ENCODE measurements at regions not wholly inside any gene's neighbourhood (a gene's known extent, or its start where the extent isn't known, plus 50 kb on each side); places are given as distances from the start of the nearest gene placed in this dataset.

GRCh38 chr3:161427347-161427746, 56.0 kb upstream of the SPTSSB start:
- Histone ChIP-seq H3K36me3 (ENCODE audit: insufficient read depth, low read length) (no peaks in the 10 kb centered on the region), H3K4me2 (ENCODE audit: low read length) (no peak overlapping the region), H3K9ac (ENCODE audit: low read length) (no peak overlapping the region), H3K9me3 (ENCODE audit: low read length) (no peaks in the 10 kb centered on the region), H2AFZ (ENCODE audit: low read length) (no peak overlapping the region), H3K4me3 (ENCODE audit: low read depth, low read length, poor library complexity, severe bottlenecking) (no peak overlapping the region), H3K27me3 (ENCODE audit: insufficient read depth, low read length) (no peaks in the 10 kb centered on the region), H3K4me1 (ENCODE audit: insufficient read depth, low read length, severe bottlenecking) (no peaks in the 10 kb centered on the region), H3K27ac (ENCODE audit: low read depth, low read length, poor library complexity, severe bottlenecking) (no peak overlapping the region), H4K20me1 (ENCODE audit: insufficient read depth, low read length) (no peaks in the 10 kb centered on the region), H3F3A (ENCODE audit: insufficient read depth, low read length) (no peaks in the 10 kb centered on the region), H3K9me2 (ENCODE audit: low read depth, low read length) (no peaks in the 10 kb centered on the region), H3K79me2 (ENCODE audit: insufficient read depth, low read length) (no peaks in the 10 kb centered on the region)
- TF ChIP-seq CTCF (IDR thresholded peaks at IDR 0.05; ENCODE audit: low read length): no peak
- TF ChIP-seq EZH2 (IDR thresholded peaks at IDR 0.05; ENCODE audit: borderline replicate concordance, low read length): no peak

- no peaks in the 10 kb centered on the region for H3K9me2 ChIP-seq (ENCODE audit: low read depth, low read length)
- H3F3A ChIP-seq (ENCODE audit: insufficient read depth, low read length): no peaks in the 10 kb centered on the region
- H3K4me1 ChIP-seq (ENCODE audit: insufficient read depth, low read length, severe bottlenecking): no peaks in the 10 kb centered on the region
- no peaks in the 10 kb centered on the region for H4K20me1 ChIP-seq (ENCODE audit: insufficient read depth, low read length)
- no peaks in the 10 kb centered on the region for H3K36me3 ChIP-seq (ENCODE audit: insufficient read depth, low read length)
- H3K79me2 ChIP-seq (ENCODE audit: insufficient read depth, low read length): no peaks in the 10 kb centered on the region
- no peaks in the 10 kb centered on the region for H3K9me3 ChIP-seq (ENCODE audit: low read length)
- no peak overlapping the region for H3K27ac ChIP-seq (ENCODE audit: low read depth, low read length, poor library complexity, severe bottlenecking)
- no peak overlapping the region for H3K9ac ChIP-seq (ENCODE audit: low read length)
- no peaks in the 10 kb centered on the region for H3K27me3 ChIP-seq (ENCODE audit: insufficient read depth, low read length)
- TF ChIP-seq EZH2 (IDR thresholded peaks at IDR 0.05; ENCODE audit: borderline replicate concordance, low read length): no peak
- TF ChIP-seq CTCF (IDR thresholded peaks at IDR 0.05; ENCODE audit: low read length): no peak
- no peak overlapping the region for H3K4me2 ChIP-seq (ENCODE audit: low read length)
- no peak overlapping the region for H2AFZ ChIP-seq (ENCODE audit: low read length)
- no peak overlapping the region for H3K4me3 ChIP-seq (ENCODE audit: low read depth, low read length, poor library complexity, severe bottlenecking)
These were observed 55.4 kb upstream of the SPTSSB start for GRCh38 chr3:161426758-161427157.

GRCh38 chr3:161423911-161424522, 52.7 kb upstream of the SPTSSB start:
- H3K79me2 ChIP-seq (ENCODE audit: insufficient read depth, low read length): no peaks in the 10 kb centered on the region
- TF ChIP-seq EZH2 (IDR thresholded peaks at IDR 0.05; ENCODE audit: borderline replicate concordance, low read length): no peak
- peak; percentile 73 for TF ChIP-seq CTCF (IDR thresholded peaks at IDR 0.05; ENCODE audit: low read length)
- H3K4me3 ChIP-seq (ENCODE audit: low read depth, low read length, poor library complexity, severe bottlenecking): no peak overlapping the region
- H3K9me3 ChIP-seq (ENCODE audit: low read length): no peaks in the 10 kb centered on the region
- no peaks in the 10 kb centered on the region for H3K36me3 ChIP-seq (ENCODE audit: insufficient read depth, low read length)
- no peak overlapping the region for H2AFZ ChIP-seq (ENCODE audit: low read length)
- no peaks in the 10 kb centered on the region for H3K9me2 ChIP-seq (ENCODE audit: low read depth, low read length)
- no peaks in the 10 kb centered on the region for H3K27me3 ChIP-seq (ENCODE audit: insufficient read depth, low read length)
- no peaks in the 10 kb centered on the region for H3F3A ChIP-seq (ENCODE audit: insufficient read depth, low read length)
- H3K4me2 ChIP-seq (ENCODE audit: low read length): no peak overlapping the region
- no peak overlapping the region for H3K27ac ChIP-seq (ENCODE audit: low read depth, low read length, poor library complexity, severe bottlenecking)
- H3K4me1 ChIP-seq (ENCODE audit: insufficient read depth, low read length, severe bottlenecking): no peaks in the 10 kb centered on the region
- no peak overlapping the region for H3K9ac ChIP-seq (ENCODE audit: low read length)
- no peaks in the 10 kb centered on the region for H4K20me1 ChIP-seq (ENCODE audit: insufficient read depth, low read length)

Data from OCI-LY1 (cell line).